GM19025 (cell line): ENCODE measurements at regions not wholly inside any gene's neighbourhood (a gene's known extent, or its start where the extent isn't known, plus 50 kb on each side); places are given as distances from the start of the nearest gene placed in this dataset.
A peak's percentile ranks its signal among the peaks of the same experiment; 100 is the strongest.
"Not testable (repeated sequence)": the region's sequence is repeated elsewhere in the genome, so short reads cannot be mapped to it uniquely, and the experiment has no call there.

Source experiments
- ATAC-seq: cut with Tn5 transposase; IDR thresholded peaks from one replicate; pipeline ENCODE4 v1.9.1; 2021; ENCODE audit warnings: mild to moderate bottlenecking, low read depth, moderate library complexity; ENCODE audit not compliant: unreplicated experiment

DNA sequence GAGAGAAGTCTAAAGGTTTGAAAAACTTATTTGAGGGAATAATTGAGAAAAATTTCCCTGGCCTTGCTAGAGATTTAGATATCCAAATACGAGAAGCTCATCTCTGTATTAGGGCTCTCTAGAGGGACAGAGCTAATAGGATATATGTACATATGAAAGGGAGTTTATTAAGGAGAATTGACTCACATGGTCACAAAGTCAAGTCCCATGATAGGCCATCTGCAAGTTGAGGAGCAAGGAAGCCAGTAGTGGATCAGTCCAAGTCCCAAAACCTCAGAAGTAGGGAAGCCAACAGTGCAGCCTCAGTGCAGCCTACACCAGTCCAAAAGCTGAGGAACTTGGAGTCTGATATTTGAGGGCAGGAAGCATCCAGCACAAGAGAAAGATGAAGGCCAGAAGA is 126.7 kb downstream of the PJA2 start:
- not testable (repeated sequence) for ATAC-seq

DNA sequence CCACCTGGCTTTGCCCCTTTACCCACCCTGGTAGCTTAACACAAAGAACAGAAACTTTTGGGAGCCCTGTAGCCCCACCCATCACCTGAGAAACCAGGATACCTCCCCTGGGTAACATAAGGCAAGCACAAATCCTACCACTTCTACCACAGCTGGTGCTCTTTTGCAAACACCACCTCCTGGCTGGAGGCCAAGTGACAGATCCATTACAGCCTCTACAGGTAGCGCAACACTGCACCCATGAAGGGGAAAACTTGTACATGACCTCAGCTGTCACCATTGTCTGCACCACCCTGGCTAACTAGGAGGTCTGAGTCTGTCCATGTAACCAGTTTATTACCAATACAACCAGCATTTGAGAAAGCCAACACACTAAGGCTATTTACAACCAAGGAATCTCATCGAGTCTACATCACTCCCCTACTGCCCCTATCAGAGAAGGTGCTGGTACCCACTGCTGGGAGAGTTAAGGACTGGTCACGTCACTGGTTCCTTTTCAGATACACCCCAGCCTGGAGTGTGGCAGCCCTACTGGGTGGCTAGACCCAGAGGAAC is 128.6 kb downstream of the PJA2 start:
- no peak for ATAC-seq

DNA sequence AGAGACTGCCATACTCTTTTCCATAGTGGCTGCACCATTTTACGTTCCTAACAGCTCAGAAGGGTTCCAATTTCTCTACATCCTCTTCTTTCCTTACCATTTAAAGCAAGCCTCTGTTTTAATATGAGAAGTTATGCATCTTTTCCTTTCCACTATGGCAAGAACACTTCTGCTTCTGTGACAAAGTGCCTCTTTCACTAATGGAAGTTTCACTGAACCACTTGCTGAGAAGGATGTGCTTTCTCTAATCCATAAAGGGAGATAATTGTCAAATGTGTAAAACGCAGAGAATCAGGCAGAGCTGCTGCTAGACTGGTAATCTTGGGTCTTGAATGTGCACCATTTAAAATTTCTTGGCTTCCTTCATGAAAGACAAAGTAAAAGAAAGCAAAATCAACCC is 131.6 kb downstream of the PJA2 start:
- ATAC-seq: no peak

DNA sequence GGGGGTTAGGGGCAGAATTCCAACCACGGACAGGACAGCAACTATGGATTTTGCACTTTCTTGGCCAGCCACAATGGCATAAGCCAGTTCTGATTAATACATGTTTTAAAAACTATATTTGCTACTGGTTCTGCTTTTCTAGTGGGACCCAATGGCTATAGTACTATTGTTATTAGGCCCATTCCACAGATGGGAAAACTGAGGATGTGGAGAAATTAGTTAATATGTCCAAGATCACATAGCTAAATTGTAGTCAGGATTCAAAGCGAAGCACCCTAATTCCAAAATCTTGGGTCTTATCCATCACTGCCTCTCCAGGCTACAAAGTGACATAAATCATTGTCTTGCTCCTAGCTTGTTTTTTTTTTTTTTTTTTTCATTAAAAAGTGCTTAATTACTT is 133.9 kb downstream of the PJA2 start:
- no peak for ATAC-seq

DNA sequence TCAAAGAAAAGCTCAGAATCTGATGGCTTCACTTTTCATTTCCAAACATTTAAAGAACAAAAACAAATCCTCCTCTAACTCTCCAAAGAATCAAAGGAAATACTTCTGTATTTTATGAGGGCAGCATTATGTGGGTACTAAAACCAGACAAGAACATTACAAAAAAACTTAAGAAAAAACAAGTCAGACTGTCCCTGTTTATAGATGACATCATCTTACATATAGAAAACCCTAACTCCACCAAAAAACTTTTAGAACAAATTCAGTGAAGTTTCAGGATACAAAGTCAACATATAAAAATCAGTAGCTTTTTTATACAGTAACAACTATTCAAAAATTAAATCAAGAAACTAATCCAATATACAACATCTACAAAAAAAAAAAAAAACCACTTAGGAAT is 136.2 kb downstream of the PJA2 start:
- ATAC-seq: no peak

DNA sequence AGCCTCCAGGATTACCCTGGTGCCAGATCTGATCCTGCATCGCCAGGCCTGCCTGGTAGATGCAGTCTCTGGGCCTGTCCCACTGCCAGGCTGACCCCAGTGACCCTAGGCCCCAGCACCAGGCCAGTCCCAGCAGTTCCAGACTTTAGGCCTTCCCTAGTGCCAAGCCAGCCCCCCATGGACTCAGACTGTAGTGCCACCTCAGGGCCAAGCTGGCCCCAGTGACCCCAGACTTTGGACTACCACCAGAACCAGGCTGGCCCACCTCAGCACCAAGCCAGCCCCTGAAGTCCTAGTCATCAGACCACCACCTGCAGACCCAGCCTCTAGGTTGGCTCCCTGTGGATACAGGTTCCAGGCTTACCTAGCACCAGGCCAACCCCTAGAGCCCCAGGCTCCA is 142.5 kb downstream of the PJA2 start:
- ATAC-seq: no peak

DNA sequence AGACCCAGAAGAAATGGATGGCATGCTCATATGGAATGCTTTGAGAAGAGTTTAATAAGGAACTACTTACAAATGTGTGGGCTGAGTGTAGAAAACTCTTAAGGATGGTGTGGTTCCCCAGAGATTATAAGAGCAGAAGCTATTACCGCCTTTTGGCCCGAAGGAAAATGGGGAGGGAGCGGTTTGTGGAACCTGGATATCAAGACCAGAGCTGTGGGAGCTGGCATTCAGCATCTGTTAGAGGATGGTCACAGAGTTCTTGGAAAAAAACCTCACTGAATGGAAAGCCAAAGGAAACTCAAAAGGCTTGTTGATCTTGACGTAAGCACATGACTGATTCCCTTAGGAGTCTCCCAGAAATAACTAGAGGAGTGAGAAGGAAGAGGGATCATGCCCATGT is 151.0 kb downstream of the PJA2 start:
- ATAC-seq: no peak

DNA sequence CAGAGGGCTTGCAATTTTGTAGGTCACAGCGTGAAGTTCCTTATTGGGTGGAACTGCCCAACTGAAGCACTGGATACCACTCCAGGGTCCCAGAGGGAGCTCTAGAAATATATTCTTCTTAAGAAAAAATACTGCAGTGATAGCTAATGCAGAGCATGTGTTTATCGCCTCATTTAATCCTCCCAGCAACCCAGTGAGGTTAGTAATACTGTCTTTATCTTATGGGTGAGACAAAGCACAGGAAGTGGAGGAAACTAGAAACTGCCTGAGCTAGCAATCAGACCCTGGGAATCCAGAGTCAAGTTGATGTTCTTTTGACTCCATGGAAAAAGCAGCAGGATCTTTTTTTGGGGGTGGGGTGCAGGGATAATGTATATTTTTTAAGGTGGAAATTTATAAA is 153.3 kb downstream of the PJA2 start:
- no peak for ATAC-seq

DNA sequence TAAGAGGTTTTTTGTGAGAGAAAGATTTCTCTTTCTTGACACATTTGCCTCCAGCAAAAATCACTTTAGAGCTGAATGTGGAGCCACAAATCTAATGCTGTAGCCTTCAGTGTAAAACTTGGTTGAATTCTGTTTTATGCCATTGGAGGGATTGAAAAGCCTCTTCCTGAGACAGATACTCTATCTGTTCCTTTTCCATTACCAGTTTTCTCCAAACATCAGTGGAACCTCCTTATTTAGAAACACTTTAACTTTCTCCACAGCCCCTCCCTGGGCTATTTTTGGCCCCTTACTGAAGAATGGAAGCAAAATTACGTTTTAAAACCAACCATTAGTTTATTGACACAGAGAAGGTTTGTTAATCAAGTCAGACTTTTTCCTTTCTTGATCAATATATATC is 155.3 kb downstream of the PJA2 start:
- ATAC-seq: no peak

DNA sequence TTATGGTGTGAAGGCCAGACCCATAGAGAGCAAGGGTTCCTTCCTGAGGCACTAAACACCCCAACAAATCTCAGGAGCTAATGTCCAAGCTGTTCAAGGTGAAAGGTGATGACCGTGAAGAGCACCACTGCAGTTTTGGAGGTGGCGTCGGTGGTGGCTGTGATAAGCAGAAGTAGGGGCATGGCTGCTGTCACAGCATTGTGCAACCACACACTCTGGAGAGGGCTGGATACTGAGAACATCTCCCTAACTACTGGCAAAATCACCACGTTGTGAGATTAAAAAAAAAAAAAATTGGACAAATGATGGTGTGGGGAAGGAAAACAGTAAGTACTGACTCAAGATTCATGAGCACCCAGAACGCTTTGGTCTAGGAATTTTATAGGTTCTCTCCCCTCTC is 156.5 kb downstream of the PJA2 start:
- ATAC-seq: no peak

DNA sequence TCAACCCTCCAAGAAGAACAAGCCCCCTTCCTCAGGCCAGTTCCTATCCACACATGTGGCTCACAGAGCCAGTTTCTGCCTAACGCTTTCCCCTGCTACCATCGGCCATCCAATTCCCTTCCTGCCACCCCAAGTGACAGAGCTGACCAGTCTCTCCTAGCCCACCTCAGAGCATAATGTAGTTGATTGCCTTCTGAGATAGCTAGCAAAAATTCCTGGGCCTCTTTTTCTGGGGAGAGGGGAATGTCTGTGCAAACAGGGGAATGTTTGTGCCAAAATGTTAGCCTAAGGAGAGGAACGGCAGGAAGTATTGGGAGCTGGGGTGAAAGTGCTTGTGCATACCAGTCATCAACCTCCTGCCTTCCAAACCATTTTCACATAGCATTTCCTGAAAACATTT is 157.0 kb downstream of the PJA2 start:
- no peak for ATAC-seq

DNA sequence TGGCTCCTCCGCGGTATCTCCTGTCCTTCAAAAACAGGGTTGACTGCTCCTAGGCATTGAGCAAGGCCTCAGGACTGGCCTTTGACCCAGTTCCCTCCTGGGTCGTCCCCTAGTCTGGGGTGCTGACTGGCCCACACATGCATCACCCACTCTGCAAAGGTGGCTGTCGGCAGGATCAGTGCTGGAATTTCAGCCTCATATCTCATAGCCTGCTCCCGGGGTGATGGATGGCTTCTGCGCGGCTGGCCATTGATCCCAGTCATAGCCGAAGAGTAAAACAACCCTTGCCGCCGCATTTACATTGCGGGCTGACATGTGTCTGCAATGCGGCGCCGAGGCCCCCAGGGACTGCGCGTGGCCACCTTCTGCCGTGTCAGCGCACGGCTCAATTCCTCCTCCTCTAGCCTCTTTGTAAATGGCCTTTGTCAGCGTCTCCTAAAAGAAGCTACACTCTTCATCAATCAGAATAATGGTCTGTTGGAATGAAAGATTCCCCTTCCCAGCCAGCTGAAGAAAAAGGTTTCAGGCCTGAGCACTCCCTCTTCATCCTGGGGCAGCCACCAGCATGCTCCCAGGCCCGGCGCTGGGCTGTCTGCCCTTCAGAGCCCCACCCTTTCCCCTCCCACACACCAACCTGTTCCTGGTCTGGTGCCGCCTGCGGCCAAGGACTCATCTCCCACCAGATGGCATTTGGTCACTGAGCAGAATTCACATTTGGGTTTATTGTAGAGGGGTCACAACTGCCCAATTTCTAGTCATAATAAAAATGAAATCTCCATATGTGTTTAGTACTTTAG is 159.0 kb downstream of the PJA2 start:
- no peak for ATAC-seq

DNA sequence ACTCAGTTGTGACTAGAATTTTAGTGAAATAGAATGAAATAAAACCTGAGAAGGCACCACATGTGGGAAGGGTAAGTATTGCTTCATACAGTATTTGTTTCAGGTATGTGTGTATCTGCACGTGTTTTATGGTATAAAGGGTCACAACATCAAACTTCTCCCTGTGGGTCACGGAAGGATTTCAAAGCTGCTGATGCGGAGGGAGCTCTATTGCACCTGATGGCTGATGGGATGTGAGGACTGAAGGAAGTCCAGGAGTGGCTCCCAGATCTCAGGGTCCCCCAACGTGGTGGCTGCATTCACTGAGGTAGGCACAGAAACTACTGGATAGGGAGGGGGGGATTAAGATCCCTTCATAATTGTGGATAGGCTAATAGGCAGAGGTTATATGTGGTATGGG is 159.7 kb downstream of the PJA2 start:
- ATAC-seq: no peak

DNA sequence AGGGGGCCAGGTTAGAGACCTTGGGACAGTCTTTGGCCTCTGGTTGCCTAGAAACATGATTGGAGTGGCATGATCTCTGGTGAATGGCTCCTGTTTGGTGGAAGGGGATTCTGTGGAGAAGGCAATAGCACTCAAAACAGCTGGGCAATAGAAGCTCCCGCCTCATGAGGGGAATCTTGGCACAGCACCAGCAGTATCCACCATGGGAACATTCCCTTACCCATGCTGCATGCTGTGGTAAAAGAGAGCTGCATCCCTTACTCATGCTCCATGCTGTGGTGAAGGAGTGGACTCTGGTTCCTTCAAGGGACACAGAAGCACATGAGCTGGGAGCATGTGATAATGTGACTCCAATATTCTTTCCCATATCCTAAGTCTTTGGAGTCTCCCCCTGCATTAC is 160.6 kb downstream of the PJA2 start:
- ATAC-seq: no peak

DNA sequence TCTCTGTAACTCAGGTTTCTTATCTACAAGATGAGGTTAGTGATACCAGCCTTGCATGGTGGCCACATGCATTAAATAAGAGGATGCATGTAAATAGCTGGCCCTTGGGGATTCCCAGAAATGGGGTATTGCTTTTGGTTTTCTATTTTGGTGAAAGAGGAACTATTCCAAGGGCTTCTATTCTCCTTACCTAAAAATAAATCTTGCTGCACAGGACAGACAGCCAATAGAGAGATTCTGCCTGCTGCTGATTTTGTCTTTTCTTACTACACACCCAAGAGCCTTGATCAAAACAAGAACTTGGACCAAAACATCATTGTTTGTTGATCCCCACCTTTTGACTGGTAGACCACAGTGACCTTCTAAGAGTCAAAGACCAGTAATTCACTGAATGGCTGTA is 161.8 kb downstream of the PJA2 start:
- peak; percentile 73 for ATAC-seq

DNA sequence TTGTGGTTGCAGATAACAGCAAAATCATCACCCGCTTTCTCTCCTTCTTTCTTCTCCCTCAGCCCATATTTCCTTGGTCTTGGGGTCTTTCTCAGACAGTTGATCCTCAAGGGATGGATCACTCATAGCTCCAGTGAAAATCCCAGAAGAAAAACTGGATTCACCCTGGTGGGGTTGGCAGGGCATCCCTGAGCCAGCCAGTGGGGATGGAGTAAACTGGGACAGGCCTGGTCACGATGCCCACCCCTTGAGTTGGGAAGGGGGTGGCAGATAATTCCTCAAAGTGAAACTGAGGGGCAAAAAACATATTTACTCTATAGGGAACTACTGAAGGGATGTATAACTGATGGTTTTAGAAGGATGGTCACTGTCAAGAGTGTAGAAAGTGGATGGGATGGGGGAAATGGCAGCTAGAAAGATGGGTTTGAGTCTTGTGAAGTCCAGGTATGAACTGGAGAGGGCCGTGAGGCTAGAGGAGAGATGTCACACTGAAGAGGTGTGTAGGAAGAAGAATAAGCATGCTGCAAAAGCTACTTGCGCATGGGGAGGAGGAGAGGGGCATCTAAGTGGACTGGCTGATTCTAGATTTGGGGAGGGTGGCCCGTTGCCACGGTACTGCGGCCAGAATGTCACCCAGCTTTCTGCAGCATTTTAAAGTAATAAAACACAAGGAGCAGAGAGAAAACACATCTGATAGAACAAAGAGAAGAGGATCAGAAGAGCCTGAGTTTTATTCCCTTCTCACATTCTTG is 162.8 kb downstream of the PJA2 start:
- no peak for ATAC-seq
